ENCODE measurements at regions not wholly inside any gene's neighbourhood (a gene's known extent, or its start where the extent isn't known, plus 50 kb on each side); places are given as distances from the start of the nearest gene placed in this dataset.

DNA sequence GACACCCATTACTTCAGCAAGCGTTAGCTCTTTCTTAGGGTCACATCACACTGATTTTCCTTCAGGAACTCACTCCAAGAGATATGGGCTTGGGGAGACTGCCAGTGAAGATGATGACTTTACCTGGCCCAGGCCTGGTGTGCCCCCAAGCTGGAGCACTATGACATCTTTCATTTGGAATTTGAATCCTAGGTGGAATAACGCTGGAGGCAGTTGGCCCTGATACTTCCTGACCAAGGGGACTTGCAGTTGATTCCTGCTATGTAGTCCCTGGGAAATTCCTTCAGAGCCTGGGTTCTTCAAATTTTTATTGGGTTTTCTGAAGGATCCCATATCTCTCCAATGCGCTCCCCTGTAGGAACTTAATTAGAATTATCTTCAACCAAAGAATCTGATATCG lies 114.9 kb upstream of the GUCA2B start:
- TF ChIP-seq ZNF565 (CRISPR knock-in tag; conservative IDR thresholded peaks at IDR 0.05; ENCODE audit: low read depth) (no peak), ESRRG (CRISPR knock-in tag; IDR thresholded peaks at IDR 0.05) (no peak), ISL1 (CRISPR knock-in tag; IDR thresholded peaks at IDR 0.05) (no peak), ZFP30 (CRISPR knock-in tag; IDR thresholded peaks at IDR 0.05) (no peak), ZNF70 (CRISPR knock-in tag; IDR thresholded peaks at IDR 0.05) (no peak), RARB (CRISPR knock-in tag; IDR thresholded peaks at IDR 0.05) (no peak), ZC3H10 (CRISPR knock-in tag; IDR thresholded peaks at IDR 0.05) (no peak), CSDC2 (CRISPR knock-in tag; IDR thresholded peaks at IDR 0.05) (no peak), SNAI2 (CRISPR knock-in tag; IDR thresholded peaks at IDR 0.05) (no peak)
- TF ChIP-seq, protein P1, sequence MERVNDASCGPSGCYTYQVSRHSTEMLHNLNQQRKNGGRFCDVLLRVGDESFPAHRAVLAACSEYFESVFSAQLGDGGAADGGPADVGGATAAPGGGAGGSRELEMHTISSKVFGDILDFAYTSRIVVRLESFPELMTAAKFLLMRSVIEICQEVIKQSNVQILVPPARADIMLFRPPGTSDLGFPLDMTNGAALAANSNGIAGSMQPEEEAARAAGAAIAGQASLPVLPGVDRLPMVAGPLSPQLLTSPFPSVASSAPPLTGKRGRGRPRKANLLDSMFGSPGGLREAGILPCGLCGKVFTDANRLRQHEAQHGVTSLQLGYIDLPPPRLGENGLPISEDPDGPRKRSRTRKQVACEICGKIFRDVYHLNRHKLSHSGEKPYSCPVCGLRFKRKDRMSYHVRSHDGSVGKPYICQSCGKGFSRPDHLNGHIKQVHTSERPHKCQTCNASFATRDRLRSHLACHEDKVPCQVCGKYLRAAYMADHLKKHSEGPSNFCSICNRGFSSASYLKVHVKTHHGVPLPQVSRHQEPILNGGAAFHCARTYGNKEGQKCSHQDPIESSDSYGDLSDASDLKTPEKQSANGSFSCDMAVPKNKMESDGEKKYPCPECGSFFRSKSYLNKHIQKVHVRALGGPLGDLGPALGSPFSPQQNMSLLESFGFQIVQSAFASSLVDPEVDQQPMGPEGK (CRISPR knock-in tag; IDR thresholded peaks at IDR 0.05; ENCODE audit: borderline replicate concordance): no peak
- TF ChIP-seq, protein P2, sequence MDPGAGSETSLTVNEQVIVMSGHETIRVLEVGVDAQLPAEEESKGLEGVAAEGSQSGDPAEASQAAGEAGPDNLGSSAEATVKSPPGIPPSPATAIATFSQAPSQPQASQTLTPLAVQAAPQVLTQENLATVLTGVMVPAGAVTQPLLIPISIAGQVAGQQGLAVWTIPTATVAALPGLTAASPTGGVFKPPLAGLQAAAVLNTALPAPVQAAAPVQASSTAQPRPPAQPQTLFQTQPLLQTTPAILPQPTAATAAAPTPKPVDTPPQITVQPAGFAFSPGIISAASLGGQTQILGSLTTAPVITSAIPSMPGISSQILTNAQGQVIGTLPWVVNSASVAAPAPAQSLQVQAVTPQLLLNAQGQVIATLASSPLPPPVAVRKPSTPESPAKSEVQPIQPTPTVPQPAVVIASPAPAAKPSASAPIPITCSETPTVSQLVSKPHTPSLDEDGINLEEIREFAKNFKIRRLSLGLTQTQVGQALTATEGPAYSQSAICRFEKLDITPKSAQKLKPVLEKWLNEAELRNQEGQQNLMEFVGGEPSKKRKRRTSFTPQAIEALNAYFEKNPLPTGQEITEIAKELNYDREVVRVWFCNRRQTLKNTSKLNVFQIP (CRISPR knock-in tag; IDR thresholded peaks at IDR 0.05; ENCODE audit: borderline replicate concordance, low read depth): no peak
- TF ChIP-seq, protein P3, sequence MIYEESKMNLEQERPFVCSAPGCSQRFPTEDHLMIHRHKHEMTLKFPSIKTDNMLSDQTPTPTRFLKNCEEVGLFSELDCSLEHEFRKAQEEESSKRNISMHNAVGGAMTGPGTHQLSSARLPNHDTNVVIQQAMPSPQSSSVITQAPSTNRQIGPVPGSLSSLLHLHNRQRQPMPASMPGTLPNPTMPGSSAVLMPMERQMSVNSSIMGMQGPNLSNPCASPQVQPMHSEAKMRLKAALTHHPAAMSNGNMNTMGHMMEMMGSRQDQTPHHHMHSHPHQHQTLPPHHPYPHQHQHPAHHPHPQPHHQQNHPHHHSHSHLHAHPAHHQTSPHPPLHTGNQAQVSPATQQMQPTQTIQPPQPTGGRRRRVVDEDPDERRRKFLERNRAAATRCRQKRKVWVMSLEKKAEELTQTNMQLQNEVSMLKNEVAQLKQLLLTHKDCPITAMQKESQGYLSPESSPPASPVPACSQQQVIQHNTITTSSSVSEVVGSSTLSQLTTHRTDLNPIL (CRISPR knock-in tag; IDR thresholded peaks at IDR 0.05; ENCODE audit: low read depth): no peak

All from SK-N-SH treated with all-trans-retinoic acid at 6 μM for 48 hours (cell line).